ENCODE measurements at regions not wholly inside any gene's neighbourhood (a gene's known extent, or its start where the extent isn't known, plus 50 kb on each side); places are given as distances from the start of the nearest gene placed in this dataset.

DNA sequence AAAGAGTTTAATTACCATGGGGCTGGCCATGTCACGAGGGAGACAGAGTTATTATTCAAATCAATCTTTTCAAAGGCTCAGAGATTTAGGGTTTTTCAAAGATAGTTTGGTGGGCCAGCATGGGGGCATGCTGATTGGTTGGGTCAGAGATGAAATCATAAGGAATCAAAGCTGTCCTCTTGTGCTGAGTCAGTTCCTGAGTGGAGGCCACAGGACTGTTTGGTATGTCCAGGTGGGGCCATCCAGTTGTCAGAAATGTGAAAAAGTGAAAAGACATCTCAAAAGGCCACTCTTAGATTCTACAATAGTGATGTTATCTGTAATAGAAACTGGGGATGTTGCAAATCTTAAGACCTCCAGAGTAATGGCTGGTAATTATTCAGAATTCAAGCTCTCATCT, 288.6 kb downstream of the EN1 start:
- Histone ChIP-seq H3K9me3 (ENCODE audit: low read length) (no peaks in the 10 kb centered on the region), H3K27ac (ENCODE audit: low read length) (no peak overlapping the region), H4K20me1 (ENCODE audit: insufficient read depth) (no peaks in the 10 kb centered on the region), H3K79me2 (replicated peaks; ENCODE audit: insufficient read depth, low read length) (no peaks in the 10 kb centered on the region), H2AFZ (ENCODE audit: low read depth, low read length) (no peak overlapping the region), H3K9me2 (ENCODE audit: insufficient read depth, low read length) (no peaks in the 10 kb centered on the region), H3F3A (ENCODE audit: insufficient read depth, low read length, poor library complexity, severe bottlenecking) (no peaks in the 10 kb centered on the region), H3K27me3 (ENCODE audit: insufficient read depth, low read depth, low read length) (no peaks in the 10 kb centered on the region), H3K9ac (ENCODE audit: low read length) (no peak overlapping the region), H3K36me3 (ENCODE audit: insufficient read depth, low read length) (no peaks in the 10 kb centered on the region), H3K4me2 (ENCODE audit: low read length) (no peak overlapping the region), H3K4me3 (ENCODE audit: low read length) (no peak overlapping the region)
- TF ChIP-seq CTCF (IDR thresholded peaks at IDR 0.05; ENCODE audit: poor library complexity, severe bottlenecking) (no peak), RAD21 (conservative IDR thresholded peaks at IDR 0.05) (no peak), MXI1 (conservative IDR thresholded peaks at IDR 0.05; ENCODE audit: poor library complexity, severe bottlenecking) (no peak), POLR2AphosphoS5 (IDR thresholded peaks at IDR 0.05) (no peak), EZH2 (IDR thresholded peaks at IDR 0.05; ENCODE audit: borderline replicate concordance, insufficient read depth, low read length, poor library complexity, severe bottlenecking) (no peak), SMC3 (conservative IDR thresholded peaks at IDR 0.05; ENCODE audit: poor library complexity) (no peak)
- TF ChIP-seq, protein P1, sequence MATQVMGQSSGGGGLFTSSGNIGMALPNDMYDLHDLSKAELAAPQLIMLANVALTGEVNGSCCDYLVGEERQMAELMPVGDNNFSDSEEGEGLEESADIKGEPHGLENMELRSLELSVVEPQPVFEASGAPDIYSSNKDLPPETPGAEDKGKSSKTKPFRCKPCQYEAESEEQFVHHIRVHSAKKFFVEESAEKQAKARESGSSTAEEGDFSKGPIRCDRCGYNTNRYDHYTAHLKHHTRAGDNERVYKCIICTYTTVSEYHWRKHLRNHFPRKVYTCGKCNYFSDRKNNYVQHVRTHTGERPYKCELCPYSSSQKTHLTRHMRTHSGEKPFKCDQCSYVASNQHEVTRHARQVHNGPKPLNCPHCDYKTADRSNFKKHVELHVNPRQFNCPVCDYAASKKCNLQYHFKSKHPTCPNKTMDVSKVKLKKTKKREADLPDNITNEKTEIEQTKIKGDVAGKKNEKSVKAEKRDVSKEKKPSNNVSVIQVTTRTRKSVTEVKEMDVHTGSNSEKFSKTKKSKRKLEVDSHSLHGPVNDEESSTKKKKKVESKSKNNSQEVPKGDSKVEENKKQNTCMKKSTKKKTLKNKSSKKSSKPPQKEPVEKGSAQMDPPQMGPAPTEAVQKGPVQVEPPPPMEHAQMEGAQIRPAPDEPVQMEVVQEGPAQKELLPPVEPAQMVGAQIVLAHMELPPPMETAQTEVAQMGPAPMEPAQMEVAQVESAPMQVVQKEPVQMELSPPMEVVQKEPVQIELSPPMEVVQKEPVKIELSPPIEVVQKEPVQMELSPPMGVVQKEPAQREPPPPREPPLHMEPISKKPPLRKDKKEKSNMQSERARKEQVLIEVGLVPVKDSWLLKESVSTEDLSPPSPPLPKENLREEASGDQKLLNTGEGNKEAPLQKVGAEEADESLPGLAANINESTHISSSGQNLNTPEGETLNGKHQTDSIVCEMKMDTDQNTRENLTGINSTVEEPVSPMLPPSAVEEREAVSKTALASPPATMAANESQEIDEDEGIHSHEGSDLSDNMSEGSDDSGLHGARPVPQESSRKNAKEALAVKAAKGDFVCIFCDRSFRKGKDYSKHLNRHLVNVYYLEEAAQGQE (IDR thresholded peaks at IDR 0.05; ENCODE audit: borderline replicate concordance): no peak

DNA sequence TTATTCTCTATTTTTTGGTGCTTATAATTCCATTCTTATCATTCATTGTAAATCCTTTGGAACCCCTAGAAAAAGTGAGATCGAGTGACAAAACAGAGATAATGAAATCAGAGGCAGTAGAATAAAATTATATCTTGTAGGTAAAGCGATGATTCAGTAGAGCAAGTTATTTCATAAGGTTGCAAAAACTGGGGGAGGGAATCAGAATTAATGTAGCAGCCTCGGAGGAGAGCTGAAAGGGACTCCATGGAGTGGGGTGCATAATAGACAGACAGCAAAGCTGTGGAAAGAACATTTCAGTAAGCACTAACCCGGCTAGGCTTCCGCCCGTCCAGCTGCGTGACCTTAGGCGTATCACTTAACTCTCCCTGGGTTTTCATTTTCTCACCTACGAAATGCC, 289.7 kb downstream of the EN1 start:
- H3K4me3 ChIP-seq (ENCODE audit: low read length): no peak overlapping the region
- H3K9me2 ChIP-seq (ENCODE audit: insufficient read depth, low read length): no peaks in the 10 kb centered on the region
- no peak overlapping the region for H3K4me2 ChIP-seq (ENCODE audit: low read length)
- H3K27me3 ChIP-seq (ENCODE audit: insufficient read depth, low read depth, low read length): no peaks in the 10 kb centered on the region
- H3K27ac ChIP-seq (ENCODE audit: low read length): no peak overlapping the region
- no peak overlapping the region for H2AFZ ChIP-seq (ENCODE audit: low read depth, low read length)
- H3K9ac ChIP-seq (ENCODE audit: low read length): no peak overlapping the region
- no peaks in the 10 kb centered on the region for H3F3A ChIP-seq (ENCODE audit: insufficient read depth, low read length, poor library complexity, severe bottlenecking)
- no peaks in the 10 kb centered on the region for H4K20me1 ChIP-seq (ENCODE audit: insufficient read depth)
- no peaks in the 10 kb centered on the region for H3K36me3 ChIP-seq (ENCODE audit: insufficient read depth, low read length)
- H3K9me3 ChIP-seq (ENCODE audit: low read length): no peaks in the 10 kb centered on the region
- TF ChIP-seq EZH2 (IDR thresholded peaks at IDR 0.05; ENCODE audit: borderline replicate concordance, insufficient read depth, low read length, poor library complexity, severe bottlenecking) (no peak), CTCF (IDR thresholded peaks at IDR 0.05; ENCODE audit: poor library complexity, severe bottlenecking) (no peak), MXI1 (conservative IDR thresholded peaks at IDR 0.05; ENCODE audit: poor library complexity, severe bottlenecking) (no peak), RAD21 (conservative IDR thresholded peaks at IDR 0.05) (no peak), POLR2AphosphoS5 (IDR thresholded peaks at IDR 0.05) (no peak), EP300 (conservative IDR thresholded peaks at IDR 0.05; ENCODE audit: poor library complexity, severe bottlenecking) (no peak), TAF1 (IDR thresholded peaks at IDR 0.05; ENCODE audit: low read depth) (no peak), SMC3 (conservative IDR thresholded peaks at IDR 0.05; ENCODE audit: poor library complexity) (no peak)
- TF ChIP-seq, protein P1 (IDR thresholded peaks at IDR 0.05; ENCODE audit: borderline replicate concordance): no peak
- no peaks in the 10 kb centered on the region for H3K79me2 ChIP-seq (replicated peaks; ENCODE audit: insufficient read depth, low read length)
